IPS-20b (cell line): ENCODE measurements at regions not wholly inside any gene's neighbourhood (a gene's known extent, or its start where the extent isn't known, plus 50 kb on each side); places are given as distances from the start of the nearest gene placed in this dataset.
A peak's percentile ranks its signal among the peaks of the same experiment; 100 is the strongest.
"Not testable (repeated sequence)": the region's sequence is repeated elsewhere in the genome, so short reads cannot be mapped to it uniquely, and the experiment has no call there.

Source experiments
- H3K27ac ChIP-seq: one replicate; pipeline ENCODE4 v1.5.1; 2013; ENCODE audit warnings: low read length
- H3K27me3 ChIP-seq: 2 replicates; pipeline ENCODE4 v1.6.1; 2013; ENCODE audit warnings: mild to moderate bottlenecking, low read length, inconsistent platforms; ENCODE audit not compliant: insufficient read depth
- H3K36me3 ChIP-seq: 2 replicates; pipeline ENCODE4 v1.6.1; 2013; ENCODE audit warnings: low read depth, mild to moderate bottlenecking, inconsistent platforms, low read length, moderate library complexity; ENCODE audit not compliant: insufficient read depth
- H3K4me1 ChIP-seq: 2 replicates; pipeline ENCODE4 v1.6.1; 2013; ENCODE audit warnings: mild to moderate bottlenecking, control low read depth, inconsistent platforms, low read length, moderate library complexity; ENCODE audit not compliant: insufficient read depth
- H3K4me3 ChIP-seq: 2 replicates; pipeline ENCODE4 v1.5.1; 2013; ENCODE audit warnings: mild to moderate bottlenecking, low read length, inconsistent platforms
- H3K9ac ChIP-seq: 2 replicates; pipeline ENCODE4 v1.6.1; 2013; ENCODE audit warnings: low read depth, mild to moderate bottlenecking, inconsistent platforms, low read length, moderate library complexity
- H3K9me3 ChIP-seq: 2 replicates; pipeline ENCODE4 v1.6.1; 2013; ENCODE audit warnings: mild to moderate bottlenecking, low read depth, low read length, inconsistent platforms; ENCODE audit not compliant: insufficient read depth

GRCh38 chr15:77907824-77908751 lies 169.4 kb downstream of the TBC1D2B start:
- Histone ChIP-seq H3K9me3 (no peaks in the 10 kb centered on the region), H3K4me3 (no peak overlapping the region), H3K9ac (peak overlapping the region; percentile 51; the same call in 1 of the 2 replicates), H3K27me3 (no peaks in the 10 kb centered on the region), H3K27ac (no peak overlapping the region), H3K4me1 (peaks cover 5% of the 10 kb centered on the region; the same call in 1 of the 2 replicates), H3K36me3 (no peaks in the 10 kb centered on the region)

- not testable (repeated sequence) for H3K4me3 ChIP-seq, H3K27ac ChIP-seq, H3K4me1 ChIP-seq, H3K9me3 ChIP-seq, H3K27me3 ChIP-seq, H3K9ac ChIP-seq, H3K36me3 ChIP-seq
Measured at GRCh38 chr15:77906062-77906990, 171.2 kb downstream of the TBC1D2B start.

GRCh38 chr15:77905301-77905920 lies 172.1 kb downstream of the TBC1D2B start:
- Histone ChIP-seq H3K36me3 (no peaks in the 10 kb centered on the region), H3K27ac (no peak overlapping the region), H3K9ac (no peak overlapping the region), H3K27me3 (no peaks in the 10 kb centered on the region), H3K4me3 (no peak overlapping the region), H3K9me3 (no peaks in the 10 kb centered on the region), H3K4me1 (peaks cover 5% of the 10 kb centered on the region; the same call in 1 of the 2 replicates)

GRCh38 chr15:77904901-77905300 lies 172.6 kb downstream of the TBC1D2B start:
- no peak overlapping the region for H3K4me3 ChIP-seq
- no peaks in the 10 kb centered on the region for H3K36me3 ChIP-seq
- H3K27ac ChIP-seq: no peak overlapping the region
- no peak overlapping the region for H3K9ac ChIP-seq
- no peaks in the 10 kb centered on the region for H3K9me3 ChIP-seq
- H3K4me1 ChIP-seq: peaks cover 5% of the 10 kb centered on the region; the same call in 1 of the 2 replicates
- no peaks in the 10 kb centered on the region for H3K27me3 ChIP-seq

DNA sequence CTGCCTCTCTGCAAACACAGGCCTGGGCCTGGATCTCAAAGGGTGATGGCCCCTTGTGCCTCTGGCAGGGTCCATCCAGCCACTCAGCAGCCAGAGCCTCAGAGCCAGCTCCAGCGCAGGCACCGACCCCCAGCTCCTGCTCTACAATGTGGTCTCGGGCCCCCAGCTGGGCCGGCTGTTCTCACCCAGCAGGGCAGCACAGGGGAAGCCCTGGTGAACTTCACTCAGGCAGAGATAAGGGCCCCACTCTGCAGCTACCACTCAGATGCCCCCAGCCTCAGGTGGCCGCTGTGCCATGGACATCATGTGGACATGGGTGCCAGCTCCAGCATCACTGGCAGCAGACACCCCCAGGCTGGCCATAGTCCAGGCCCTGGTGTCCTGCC lies 173.1 kb downstream of the TBC1D2B start:
- Histone ChIP-seq H3K9me3 (no peaks in the 10 kb centered on the region), H3K36me3 (no peaks in the 10 kb centered on the region)

DNA sequence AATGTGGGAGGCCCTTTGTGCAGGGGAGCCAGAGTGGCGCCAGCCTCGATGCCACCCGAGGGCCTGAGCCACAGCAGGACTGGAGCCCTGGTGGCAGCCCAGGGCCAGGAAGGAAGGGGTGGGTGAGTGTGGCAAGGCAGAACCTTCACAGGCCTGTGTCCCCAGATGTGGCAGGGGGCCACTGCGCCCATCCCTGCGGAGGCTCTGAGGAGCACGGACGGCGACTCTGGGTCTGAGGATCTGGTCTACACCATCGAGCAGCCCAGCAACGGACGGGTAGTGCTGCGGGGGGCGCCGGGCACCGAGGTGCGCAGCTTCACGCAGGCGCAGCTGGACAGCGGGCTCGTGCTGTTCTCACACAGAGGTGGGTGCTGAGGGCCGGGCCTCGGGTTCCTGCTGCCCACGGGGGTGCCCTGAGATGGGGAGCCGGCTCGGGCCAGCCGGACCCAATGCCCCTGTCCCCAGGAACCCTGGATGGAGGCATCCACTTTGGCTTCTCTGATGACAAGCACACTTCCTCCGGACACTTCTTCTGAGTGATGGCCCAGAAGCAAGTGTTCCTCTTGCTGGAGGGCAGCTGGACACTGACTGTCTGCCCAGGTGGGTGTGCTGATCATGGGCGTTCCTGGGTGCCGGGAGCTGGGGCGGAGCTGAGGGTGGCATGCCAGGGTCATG lies 173.6 kb downstream of the TBC1D2B start:
- H3K9me3 ChIP-seq, H3K4me1 ChIP-seq, H3K36me3 ChIP-seq, H3K9ac ChIP-seq, H3K27me3 ChIP-seq, H3K27ac ChIP-seq, H3K4me3 ChIP-seq: not testable (repeated sequence)

More for the DNA sequence above, 173.1 kb downstream of the TBC1D2B start:
- Histone ChIP-seq H3K27ac (no peak overlapping the region), H3K9ac (no peak overlapping the region), H3K4me3 (no peak overlapping the region), H3K4me1 (peaks cover 5% of the 10 kb centered on the region; the same call in 1 of the 2 replicates), H3K27me3 (no peaks in the 10 kb centered on the region)

DNA sequence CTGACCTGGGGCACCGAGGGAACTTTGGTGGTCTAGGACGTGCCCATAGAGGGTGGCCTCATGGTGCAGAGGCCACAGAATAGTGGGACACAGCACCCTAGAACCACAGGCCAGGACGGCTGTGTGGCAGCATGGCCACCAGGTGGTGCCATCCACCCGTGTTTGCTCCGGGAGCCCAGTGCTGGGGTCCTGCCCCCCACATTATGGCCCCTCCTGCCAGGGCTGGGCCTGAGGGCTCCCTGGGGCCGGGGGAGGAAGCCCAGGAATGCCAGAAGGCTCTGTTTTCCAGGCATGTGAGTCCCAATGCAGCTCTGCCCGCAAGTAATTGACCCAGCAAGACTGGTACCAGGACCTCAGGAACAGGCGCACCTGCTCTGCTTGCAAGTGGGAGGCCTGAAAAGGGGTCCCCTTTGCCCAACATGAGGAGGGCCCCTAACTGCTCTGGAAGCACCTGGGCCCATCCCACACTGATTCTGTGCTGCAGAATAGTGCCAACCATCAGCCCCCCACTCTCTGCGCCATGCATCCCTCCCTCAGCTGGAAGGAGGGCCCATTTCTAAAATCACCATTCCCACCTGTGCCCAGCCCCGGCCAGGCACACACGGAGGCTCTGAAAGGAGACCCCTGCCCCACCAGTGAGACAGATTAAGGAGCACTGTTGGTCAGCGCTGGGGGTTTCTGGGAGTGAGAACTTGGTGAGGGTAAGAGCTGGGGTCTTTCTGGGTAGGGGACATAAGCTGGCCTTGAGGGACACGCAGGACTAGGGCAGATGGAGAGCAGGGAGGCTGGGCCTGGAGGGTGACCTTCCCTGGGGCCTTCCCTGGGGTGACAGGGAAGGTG lies 174.4 kb downstream of the TBC1D2B start:
- not testable (repeated sequence) for H3K4me3 ChIP-seq, H3K4me1 ChIP-seq, H3K36me3 ChIP-seq, H3K27ac ChIP-seq, H3K9me3 ChIP-seq, H3K9ac ChIP-seq, H3K27me3 ChIP-seq

GRCh38 chr15:77901921-77902750 lies 175.4 kb downstream of the TBC1D2B start:
- Histone ChIP-seq H3K9me3 (no peaks in the 10 kb centered on the region), H3K27me3 (no peaks in the 10 kb centered on the region), H3K4me1 (no peaks in the 10 kb centered on the region), H3K36me3 (no peaks in the 10 kb centered on the region), H3K4me3 (no peak overlapping the region), H3K9ac (no peak overlapping the region), H3K27ac (no peak overlapping the region)

- no peaks in the 10 kb centered on the region for H3K36me3 ChIP-seq
- H3K27ac ChIP-seq: no peak overlapping the region
- H3K27me3 ChIP-seq: no peaks in the 10 kb centered on the region
- H3K4me1 ChIP-seq: no peaks in the 10 kb centered on the region
- H3K9me3 ChIP-seq: no peaks in the 10 kb centered on the region
- no peak overlapping the region for H3K9ac ChIP-seq
- H3K4me3 ChIP-seq: no peak overlapping the region
Measured at GRCh38 chr15:77901251-77901881, 176.1 kb downstream of the TBC1D2B start.
